ENCODE measurements at regions not wholly inside any gene's neighbourhood (a gene's known extent, or its start where the extent isn't known, plus 50 kb on each side); places are given as distances from the start of the nearest gene placed in this dataset.
A peak's percentile ranks its signal among the peaks of the same experiment; 100 is the strongest.

GRCh38 chrX:113741744-113742143, 842.1 kb upstream of the HTR2C start:
- DNase-seq: no peak

GRCh38 chrX:113728937-113729336, 854.9 kb upstream of the HTR2C start:
- no peak for DNase-seq

GRCh38 chrX:113726898-113727297, 857.0 kb upstream of the HTR2C start:
- DNase-seq: no peak

GRCh38 chrX:113726466-113726865, 857.4 kb upstream of the HTR2C start:
- DNase-seq: no peak

GRCh38 chrX:113726009-113726408, 857.9 kb upstream of the HTR2C start:
- DNase-seq: no peak

- no peak for DNase-seq
These were observed 859.3 kb upstream of the AMOT start for GRCh38 chrX:113699939-113700338.

GRCh38 chrX:113675278-113675677, 834.6 kb upstream of the AMOT start:
- no peak for DNase-seq

GRCh38 chrX:113651306-113651705, 810.7 kb upstream of the AMOT start:
- no peak for DNase-seq

GRCh38 chrX:113644426-113644825, 803.8 kb upstream of the AMOT start:
- DNase-seq: peak in 1 of 3 donors; percentile 13

- DNase-seq: no peak
These were observed 793.9 kb upstream of the AMOT start for GRCh38 chrX:113634565-113634964.

GRCh38 chrX:113629326-113629725, 788.7 kb upstream of the AMOT start:
- DNase-seq: no peak

GRCh38 chrX:113594123-113594841, 753.7 kb upstream of the AMOT start:
- DNase-seq: no peak

- DNase-seq: no peak
These were observed 745.8 kb upstream of the AMOT start for GRCh38 chrX:113586281-113586898.

- DNase-seq: no peak
These were observed 739.9 kb upstream of the AMOT start for GRCh38 chrX:113580486-113580885.

GRCh38 chrX:113558576-113558975, 717.9 kb upstream of the AMOT start:
- no peak for DNase-seq

- DNase-seq: no peak
These were observed 711.3 kb upstream of the AMOT start for GRCh38 chrX:113551919-113552318.

- DNase-seq: no peak
These were observed 707.8 kb upstream of the AMOT start for GRCh38 chrX:113548308-113549015.

- DNase-seq: no peak
These were observed 704.4 kb upstream of the AMOT start for GRCh38 chrX:113545040-113545439.

GRCh38 chrX:113539599-113540356, 699.1 kb upstream of the AMOT start:
- DNase-seq: no peak

- no peak for DNase-seq
These were observed 688.9 kb upstream of the AMOT start for GRCh38 chrX:113529426-113530013.

GRCh38 chrX:113522814-113523213, 682.2 kb upstream of the AMOT start:
- DNase-seq: no peak

- no peak for DNase-seq
These were observed 674.3 kb upstream of the AMOT start for GRCh38 chrX:113514906-113515305.
